ENCODE measurements at regions not wholly inside any gene's neighbourhood (a gene's known extent, or its start where the extent isn't known, plus 50 kb on each side); places are given as distances from the start of the nearest gene placed in this dataset.

GRCh38 chr12:60251091-60251490, 655.3 kb downstream of the SLC16A7 start (continued):
- TF ChIP-seq CTCF (IDR thresholded peaks at IDR 0.05; ENCODE audit: low read depth, low read length, missing input control) (no peak), HNF4A (conservative IDR thresholded peaks at IDR 0.05) (no peak), JUND (IDR thresholded peaks at IDR 0.05) (no peak), NR2F2 (IDR thresholded peaks at IDR 0.05) (no peak), EGR1 (IDR thresholded peaks at IDR 0.05; ENCODE audit: low read depth in 2 of 2) (no peak), MAX (IDR thresholded peaks at IDR 0.05) (no peak), YY1 (IDR thresholded peaks at IDR 0.05) (no peak), SP1 (IDR thresholded peaks at IDR 0.05) (no peak), RAD21 (IDR thresholded peaks at IDR 0.05) (no peak), FOXA2 (IDR thresholded peaks at IDR 0.05) (no peak), HNF4G (IDR thresholded peaks at IDR 0.05) (no peak), ATF3 (IDR thresholded peaks at IDR 0.05) (no peak)

- H3K36me3 ChIP-seq (ENCODE audit: control insufficient read depth in 4 of 4, insufficient read depth in 3 of 4, low read depth in 1 of 4, low read length in 3 of 4): no peaks in the 10 kb centered on the region
- no peak overlapping the region for H3K27ac ChIP-seq (ENCODE audit: low read depth in 1 of 2, low read length in 2 of 2)
- no peak for DNase-seq (ENCODE audit: low spot score)
- 72% methylated on average over 7 of the region's 7 CpGs for WGBS
- no peaks in the 10 kb centered on the region for H3K9me3 ChIP-seq (ENCODE audit: control insufficient read depth in 4 of 4, low read length in 3 of 4)
- no peaks in the 10 kb centered on the region for H3K27me3 ChIP-seq (ENCODE audit: control insufficient read depth in 4 of 4, insufficient read depth in 4 of 4, low read length in 3 of 4)
- H3K4me1 ChIP-seq (ENCODE audit: control insufficient read depth in 4 of 4, insufficient read depth in 4 of 4, low read length in 3 of 4): no peaks in the 10 kb centered on the region
- no peak for TF ChIP-seq RXRA (IDR thresholded peaks at IDR 0.05)
- no peak for TF ChIP-seq ATF3 (IDR thresholded peaks at IDR 0.05)
- TF ChIP-seq FOXA1 (IDR thresholded peaks at IDR 0.05): no peak
- TF ChIP-seq JUND (IDR thresholded peaks at IDR 0.05): no peak
- no peak for TF ChIP-seq CTCF (IDR thresholded peaks at IDR 0.05; ENCODE audit: low read depth, low read length, missing input control)
- no peak for TF ChIP-seq SP1 (IDR thresholded peaks at IDR 0.05)
- TF ChIP-seq REST (IDR thresholded peaks at IDR 0.05): no peak
- no peak for TF ChIP-seq ZBTB33 (IDR thresholded peaks at IDR 0.05)
- no peak for TF ChIP-seq MAX (IDR thresholded peaks at IDR 0.05)
- no peak for TF ChIP-seq NR2F2 (IDR thresholded peaks at IDR 0.05)
- TF ChIP-seq FOXA2 (IDR thresholded peaks at IDR 0.05): no peak
- no peak for TF ChIP-seq EGR1 (IDR thresholded peaks at IDR 0.05; ENCODE audit: low read depth in 2 of 2)
- no peak for TF ChIP-seq TAF1 (conservative IDR thresholded peaks at IDR 0.05)
- no peak for TF ChIP-seq RAD21 (IDR thresholded peaks at IDR 0.05)
- TF ChIP-seq HNF4G (IDR thresholded peaks at IDR 0.05): no peak
- TF ChIP-seq HNF4A (conservative IDR thresholded peaks at IDR 0.05): no peak
- no peak for TF ChIP-seq YY1 (IDR thresholded peaks at IDR 0.05)
- no peak for TF ChIP-seq GABPA (IDR thresholded peaks at IDR 0.05 in 1 of 2, conservative IDR thresholded peaks at IDR 0.05 in 1 of 2)
- H3K4me3 ChIP-seq (ENCODE audit: low read depth in 1 of 3, low read length in 3 of 3): no peak overlapping the region
- H3K9ac ChIP-seq (ENCODE audit: low read depth in 1 of 2, low read length in 2 of 2): no peak overlapping the region
Observed at GRCh38 chr12:60252359-60253096, 656.7 kb downstream of the SLC16A7 start.
